ENCODE measurements at regions not wholly inside any gene's neighbourhood (a gene's known extent, or its start where the extent isn't known, plus 50 kb on each side); places are given as distances from the start of the nearest gene placed in this dataset.

DNA sequence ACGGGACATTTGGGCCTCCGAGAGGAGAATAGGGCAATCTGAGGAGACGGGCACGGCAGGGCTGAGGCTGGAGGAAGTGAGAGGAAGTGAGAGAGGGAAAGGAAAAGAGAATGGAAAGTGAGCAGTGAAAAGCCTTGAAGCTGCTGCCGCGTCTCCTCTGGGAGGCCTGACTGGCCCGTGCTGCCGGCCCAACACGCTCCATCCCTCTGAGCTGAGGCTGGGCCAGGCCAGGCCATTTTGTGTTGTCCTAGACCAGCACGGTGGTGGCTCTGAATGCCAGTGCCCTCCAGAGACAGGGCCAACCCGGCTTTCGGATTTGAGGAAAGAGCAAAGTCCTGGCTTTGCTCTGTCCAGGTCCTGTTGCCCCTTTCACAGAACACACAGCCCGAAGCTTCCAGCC lies 361.1 kb upstream of the SHH start:
- Histone ChIP-seq H3K4me3 (no peak overlapping the region), H3K27ac (no peak overlapping the region), H3K9me3 (no peaks in the 10 kb centered on the region), H3K36me3 (no peaks in the 10 kb centered on the region), H3K27me3 (no peaks in the 10 kb centered on the region), H3K4me1 (ENCODE audit: insufficient read depth) (no peaks in the 10 kb centered on the region)
- no peak for DNase-seq
- TF ChIP-seq EP300 (IDR thresholded peaks at IDR 0.05) (no peak), POLR2A (IDR thresholded peaks at IDR 0.05) (no peak)
- TF ChIP-seq, protein P1, sequence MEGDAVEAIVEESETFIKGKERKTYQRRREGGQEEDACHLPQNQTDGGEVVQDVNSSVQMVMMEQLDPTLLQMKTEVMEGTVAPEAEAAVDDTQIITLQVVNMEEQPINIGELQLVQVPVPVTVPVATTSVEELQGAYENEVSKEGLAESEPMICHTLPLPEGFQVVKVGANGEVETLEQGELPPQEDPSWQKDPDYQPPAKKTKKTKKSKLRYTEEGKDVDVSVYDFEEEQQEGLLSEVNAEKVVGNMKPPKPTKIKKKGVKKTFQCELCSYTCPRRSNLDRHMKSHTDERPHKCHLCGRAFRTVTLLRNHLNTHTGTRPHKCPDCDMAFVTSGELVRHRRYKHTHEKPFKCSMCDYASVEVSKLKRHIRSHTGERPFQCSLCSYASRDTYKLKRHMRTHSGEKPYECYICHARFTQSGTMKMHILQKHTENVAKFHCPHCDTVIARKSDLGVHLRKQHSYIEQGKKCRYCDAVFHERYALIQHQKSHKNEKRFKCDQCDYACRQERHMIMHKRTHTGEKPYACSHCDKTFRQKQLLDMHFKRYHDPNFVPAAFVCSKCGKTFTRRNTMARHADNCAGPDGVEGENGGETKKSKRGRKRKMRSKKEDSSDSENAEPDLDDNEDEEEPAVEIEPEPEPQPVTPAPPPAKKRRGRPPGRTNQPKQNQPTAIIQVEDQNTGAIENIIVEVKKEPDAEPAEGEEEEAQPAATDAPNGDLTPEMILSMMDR (IDR thresholded peaks at IDR 0.05) = no peak
- intact Hi-C loops (cut with DNase I) = no loop called here
- WGBS, 3 donors = 69 to 72% (median 71%) methylated on average over 13 of the region's 13 CpGs

GRCh38 chr7:156172638-156173037 lies 360.4 kb upstream of the SHH start:
- no peaks in the 10 kb centered on the region for H3K27me3 ChIP-seq
- no peaks in the 10 kb centered on the region for H3K9me3 ChIP-seq
- WGBS, 3 donors = 77 to 87% (median 78%) methylated on average over 6 of the region's 6 CpGs
- intact Hi-C loops (cut with DNase I) = no loop called here
- H3K27ac ChIP-seq = no peak overlapping the region
- H3K4me1 ChIP-seq (ENCODE audit: insufficient read depth) = no peaks in the 10 kb centered on the region
- TF ChIP-seq POLR2A (IDR thresholded peaks at IDR 0.05) (no peak), EP300 (IDR thresholded peaks at IDR 0.05) (no peak)
- TF ChIP-seq, protein P1 (IDR thresholded peaks at IDR 0.05) = no peak
- H3K36me3 ChIP-seq = no peaks in the 10 kb centered on the region
- no peak for DNase-seq
- H3K4me3 ChIP-seq = no peak overlapping the region

DNA sequence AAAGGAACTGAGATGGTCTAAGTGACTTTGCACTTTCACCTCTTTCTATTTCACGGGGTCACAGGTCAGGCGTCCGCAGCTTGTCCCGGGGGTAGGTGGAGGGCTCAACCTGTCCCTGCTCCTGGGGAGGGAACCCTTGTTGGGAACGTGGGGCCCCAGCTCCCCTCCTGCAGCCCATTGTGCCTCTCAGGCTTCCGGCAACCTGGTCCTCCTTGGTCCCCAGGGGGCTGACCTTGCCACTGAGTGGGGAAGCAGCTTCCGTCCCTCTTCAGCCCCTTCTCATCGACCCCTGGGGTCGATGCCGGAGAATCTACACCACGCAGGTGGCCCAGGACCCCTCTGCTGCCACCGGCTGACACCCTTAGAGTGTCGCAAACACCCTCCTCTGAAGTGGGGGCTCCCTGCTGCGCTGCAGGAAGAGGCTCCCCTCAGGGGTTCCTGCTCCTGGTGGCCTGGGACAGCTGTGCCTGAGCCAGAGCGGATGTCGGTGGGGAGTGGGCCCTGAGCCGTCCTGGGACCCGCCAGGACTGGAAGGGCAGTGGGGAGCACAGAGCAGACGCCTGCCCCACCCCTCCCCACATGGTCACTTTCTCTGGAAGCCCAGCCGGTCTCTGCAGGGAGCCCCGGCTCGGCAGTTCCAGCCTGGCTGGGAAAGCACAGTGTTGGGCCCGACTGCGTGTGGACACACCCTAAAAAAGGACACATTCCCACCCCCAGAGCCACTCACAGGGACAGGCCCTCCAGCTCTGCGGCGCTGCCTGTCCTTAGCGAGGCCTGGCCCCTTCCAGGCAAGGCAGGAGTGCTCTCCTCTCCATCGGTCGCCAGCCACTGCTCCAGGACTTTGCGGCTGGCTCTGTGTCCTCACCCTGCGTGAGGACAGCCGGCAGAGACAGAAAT lies 357.5 kb upstream of the SHH start:
- no peaks in the 10 kb centered on the region for H3K4me1 ChIP-seq (ENCODE audit: insufficient read depth)
- no peak for DNase-seq
- no peak overlapping the region for H3K27ac ChIP-seq
- intact Hi-C loops (cut with DNase I) = no loop called here
- no peaks in the 10 kb centered on the region for H3K36me3 ChIP-seq
- no peak overlapping the region for H3K4me3 ChIP-seq
- WGBS, 3 donors = 62 to 73% (median 69%) methylated on average over 29 to 32 of the region's 32 CpGs
- no peaks in the 10 kb centered on the region for H3K27me3 ChIP-seq
- no peak for TF ChIP-seq POLR2A (IDR thresholded peaks at IDR 0.05)
- TF ChIP-seq, protein P1 (IDR thresholded peaks at IDR 0.05) = no peak
- no peak for TF ChIP-seq EP300 (IDR thresholded peaks at IDR 0.05)
- H3K9me3 ChIP-seq = no peaks in the 10 kb centered on the region

- 78 to 79% (median 79%) methylated on average over 15 to 18 of the region's 18 CpGs for WGBS, 3 donors
- no peaks in the 10 kb centered on the region for H3K4me1 ChIP-seq (ENCODE audit: insufficient read depth)
- TF ChIP-seq POLR2A (IDR thresholded peaks at IDR 0.05) (no peak), EP300 (IDR thresholded peaks at IDR 0.05) (no peak)
- TF ChIP-seq, protein P1 (IDR thresholded peaks at IDR 0.05) = no peak
- no peaks in the 10 kb centered on the region for H3K36me3 ChIP-seq
- H3K4me3 ChIP-seq = no peak overlapping the region
- H3K9me3 ChIP-seq = no peaks in the 10 kb centered on the region
- no peaks in the 10 kb centered on the region for H3K27me3 ChIP-seq
- no peak overlapping the region for H3K27ac ChIP-seq
- DNase-seq = no peak
- intact Hi-C loops (cut with DNase I) = no loop called here
Measured at GRCh38 chr7:156168434-156168833, 356.2 kb upstream of the SHH start.

All from ovary (tissue), 7 donors.